ENCODE measurements at regions not wholly inside any gene's neighbourhood (a gene's known extent, or its start where the extent isn't known, plus 50 kb on each side); places are given as distances from the start of the nearest gene placed in this dataset.

- Histone ChIP-seq H3K27me3 (replicated peaks in 1 of 7) (no peaks in the 10 kb centered on the region), H3K27ac (no peak overlapping the region), H3K4me3 (no peak overlapping the region), H3K4me1 (no peaks in the 10 kb centered on the region), H3K9me3 (peaks cover 0 to 12% (median 0%) of the 10 kb centered on the region in 8 donors), H3K36me3 (no peaks in the 10 kb centered on the region)
- intact Hi-C loops (cut with DNase I; ENCODE audit: low total_unique reads) = no loop called here
- 60 to 70% (median 66%) methylated on average over 3 of the region's 3 CpGs for whole genome bisulfite sequencing, 5 donors
- TF ChIP-seq POLR2A (IDR thresholded peaks at IDR 0.05) (no peak), CTCF (IDR thresholded peaks at IDR 0.05 in 8 of 11, conservative IDR thresholded peaks at IDR 0.05 in 3 of 11) (no peak), POLR2AphosphoS5 (IDR thresholded peaks at IDR 0.05) (no peak)
- no peak for DNase-seq
Measured at GRCh38 chr4:63678358-63678931, 730.8 kb downstream of the TECRL start.

GRCh38 chr4:63670735-63671134 lies 738.5 kb downstream of the TECRL start:
- Histone ChIP-seq H3K27me3 (replicated peaks in 1 of 7) (no peaks in the 10 kb centered on the region), H3K36me3 (no peaks in the 10 kb centered on the region), H3K9me3 (peaks cover 0 to 36% (median 17%) of the 10 kb centered on the region in 8 donors), H3K4me1 (no peaks in the 10 kb centered on the region), H3K4me3 (no peak overlapping the region), H3K27ac (no peak overlapping the region)
- intact Hi-C loops (cut with DNase I; ENCODE audit: low total_unique reads) = no loop called here
- WGBS, 5 donors = 49 to 64% (median 57%) methylated on average over 1 of the region's 1 CpG
- TF ChIP-seq CTCF (IDR thresholded peaks at IDR 0.05 in 8 of 11, conservative IDR thresholded peaks at IDR 0.05 in 3 of 11) (no peak), POLR2A (IDR thresholded peaks at IDR 0.05) (no peak)
- no peak for DNase-seq

GRCh38 chr4:63663870-63664269 lies 745.4 kb downstream of the TECRL start:
- intact Hi-C loops (cut with DNase I; ENCODE audit: low total_unique reads) = no loop called here
- no peak for DNase-seq
- no peaks in the 10 kb centered on the region for H3K36me3 ChIP-seq
- no peak overlapping the region for H3K4me3 ChIP-seq
- H3K4me1 ChIP-seq = no peaks in the 10 kb centered on the region
- no peaks in the 10 kb centered on the region for H3K27me3 ChIP-seq (replicated peaks in 1 of 7)
- H3K27ac ChIP-seq = no peak overlapping the region
- WGBS, 5 donors = 69 to 88% (median 81%) methylated on average over 2 of the region's 2 CpGs
- peaks cover 0 to 40% (median 28%) of the 10 kb centered on the region in 8 donors for H3K9me3 ChIP-seq
- TF ChIP-seq POLR2AphosphoS5 (IDR thresholded peaks at IDR 0.05) = no peak
- TF ChIP-seq POLR2A (IDR thresholded peaks at IDR 0.05) = no peak
- TF ChIP-seq CTCF (IDR thresholded peaks at IDR 0.05 in 8 of 11, conservative IDR thresholded peaks at IDR 0.05 in 3 of 11) = no peak

- no peak for DNase-seq
- Histone ChIP-seq H3K27ac (no peak overlapping the region), H3K9me3 (peaks cover 0 to 8% (median 2%) of the 10 kb centered on the region in 8 donors), H3K27me3 (replicated peaks in 1 of 7) (no peaks in the 10 kb centered on the region), H3K4me1 (no peaks in the 10 kb centered on the region), H3K4me3 (no peak overlapping the region), H3K36me3 (no peaks in the 10 kb centered on the region)
- intact Hi-C loops (cut with DNase I; ENCODE audit: low total_unique reads) = no loop called here
- TF ChIP-seq CTCF (IDR thresholded peaks at IDR 0.05 in 8 of 11, conservative IDR thresholded peaks at IDR 0.05 in 3 of 11) = no peak
- no peak for TF ChIP-seq POLR2AphosphoS5 (IDR thresholded peaks at IDR 0.05)
- no peak for TF ChIP-seq POLR2A (IDR thresholded peaks at IDR 0.05)
- 54 to 64% (median 57%) methylated on average over 3 of the region's 3 CpGs for WGBS, 5 donors
Measured at GRCh38 chr4:63644396-63644795, 764.9 kb downstream of the TECRL start.
